Tibial nerve (tissue), 4 donors: ENCODE measurements at regions not wholly inside any gene's neighbourhood (a gene's known extent, or its start where the extent isn't known, plus 50 kb on each side); places are given as distances from the start of the nearest gene placed in this dataset.
A peak's percentile ranks its signal among the peaks of the same experiment; 100 is the strongest.

Experiments
- DNase-seq, 2 donors: peaks; one replicate each; pipeline ENCODE4 v3.0.0-alpha.2; 2019; ENCODE audit warnings: low spot score in 2 of 2
- H3K27ac ChIP-seq, 4 donors: fragments of 200-600 bp; sonication (generic) in 3 of 4; one replicate each; pipeline ENCODE4 v1.5.1; 2017 to 2019; ENCODE audit warnings: mild to moderate bottlenecking in 1 of 4
- H3K27me3 ChIP-seq, 2 donors: fragments of 200-600 bp; sonication (generic) in 1 of 2; one replicate each; pipeline versions ENCODE4 v1.5.1 to v1.6.0; 2017 to 2019
- H3K36me3 ChIP-seq, 3 donors: fragments of 200-600 bp; sonication (generic); one replicate each; pipeline ENCODE4 v1.5.1; 2018 to 2019
- H3K4me1 ChIP-seq, 4 donors: fragments of 200-600 bp; sonication (generic) in 3 of 4; one replicate each; pipeline ENCODE4 v1.5.1; 2017 to 2019
- H3K4me3 ChIP-seq, 4 donors: fragments of 200-600 bp; sonication (generic) in 3 of 4; one replicate each; pipeline ENCODE4 v1.5.1; 2017 to 2019; ENCODE audit warnings: mild to moderate bottlenecking in 1 of 4, moderate library complexity in 1 of 4
- H3K9me3 ChIP-seq, 4 donors: fragments of 200-600 bp; sonication (generic) in 3 of 4; one replicate each; pipeline ENCODE4 v1.5.1; 2017 to 2019
- EP300 ChIP-seq, 2 donors: sonication (generic); formaldehyde crosslinking; IDR thresholded peaks; one replicate each; pipeline ENCODE4 v1.6.1; 2017; ENCODE audit warnings: antibody characterized with exemption in 2 of 2, mild to moderate bottlenecking in 1 of 2
- POLR2A ChIP-seq, 2 donors: fragments of 450-650 bp; IDR thresholded peaks; one replicate each; pipeline ENCODE4 v1.6.1; 2017; ENCODE audit warnings: antibody characterized with exemption in 2 of 2, mild to moderate bottlenecking in 2 of 2, moderate library complexity in 2 of 2
- WGBS, 2 donors: methylation state at CpG; one replicate each; pipeline ENCODE4 v1.1.5; 2018; 5-methylcytosine and 5-hydroxymethylcytosine counted together
- TF ChIP-seq, protein P1 (sequence below), 5 experiments: fragments of 200-600 bp in 3 of 5; fragments of 450-650 bp in 2 of 5; sonication (generic) in 3 of 5; IDR thresholded peaks; one replicate each; pipeline ENCODE4 v1.5.1; 2016 to 2019; ENCODE audit warnings: antibody characterized with exemption in 5 of 5, mild to moderate bottlenecking in 3 of 5, moderate library complexity in 2 of 5

DNA sequence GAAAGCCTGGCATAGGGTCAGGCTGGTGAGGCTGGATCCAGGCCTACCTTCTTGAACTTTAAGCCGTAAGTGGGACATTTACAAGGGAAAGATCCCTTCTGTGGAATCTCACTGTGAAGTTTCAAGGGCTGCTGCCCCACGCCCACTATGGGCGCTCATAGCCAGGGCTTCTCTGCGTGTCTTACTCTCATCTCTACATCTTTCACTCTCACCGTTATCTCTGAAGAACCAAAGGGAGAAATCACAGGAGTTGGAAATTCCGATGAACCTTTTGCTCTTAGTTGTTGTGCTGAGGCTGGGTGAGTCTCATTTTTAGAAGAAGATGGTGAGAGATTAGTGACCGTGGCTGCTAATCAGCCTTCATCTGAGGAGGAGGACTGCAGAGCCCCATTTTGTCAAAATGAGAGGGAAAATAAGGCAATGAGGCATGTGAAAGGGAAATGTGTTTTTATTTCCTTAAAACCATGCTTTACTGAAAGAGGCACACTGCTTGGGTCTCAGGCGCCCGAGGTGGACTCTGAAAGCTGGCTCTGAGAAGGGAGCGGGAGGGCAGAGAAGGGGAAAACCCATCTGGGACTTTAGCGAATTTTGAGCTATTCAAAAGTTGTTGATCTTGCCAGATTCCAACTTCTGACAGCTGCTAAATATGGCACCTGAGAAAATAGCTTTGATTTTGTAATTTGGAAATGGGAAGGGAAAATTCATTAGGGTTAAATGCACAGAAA is 301.5 kb downstream of the CLIC5 start:
- Histone ChIP-seq H3K27me3 (no peaks in the 10 kb centered on the region), H3K4me1 (peaks cover 0 to 7% (median 0%) of the 10 kb centered on the region in 4 donors), H3K9me3 (no peaks in the 10 kb centered on the region), H3K27ac (peak overlapping the region in 2 of 4 donors; percentile 43 to 46), H3K36me3 (no peaks in the 10 kb centered on the region), H3K4me3 (no peak overlapping the region)
- no peak for DNase-seq
- WGBS, 2 donors, result 72% methylated on average over 11 of the region's 11 CpGs
- TF ChIP-seq, protein P1, sequence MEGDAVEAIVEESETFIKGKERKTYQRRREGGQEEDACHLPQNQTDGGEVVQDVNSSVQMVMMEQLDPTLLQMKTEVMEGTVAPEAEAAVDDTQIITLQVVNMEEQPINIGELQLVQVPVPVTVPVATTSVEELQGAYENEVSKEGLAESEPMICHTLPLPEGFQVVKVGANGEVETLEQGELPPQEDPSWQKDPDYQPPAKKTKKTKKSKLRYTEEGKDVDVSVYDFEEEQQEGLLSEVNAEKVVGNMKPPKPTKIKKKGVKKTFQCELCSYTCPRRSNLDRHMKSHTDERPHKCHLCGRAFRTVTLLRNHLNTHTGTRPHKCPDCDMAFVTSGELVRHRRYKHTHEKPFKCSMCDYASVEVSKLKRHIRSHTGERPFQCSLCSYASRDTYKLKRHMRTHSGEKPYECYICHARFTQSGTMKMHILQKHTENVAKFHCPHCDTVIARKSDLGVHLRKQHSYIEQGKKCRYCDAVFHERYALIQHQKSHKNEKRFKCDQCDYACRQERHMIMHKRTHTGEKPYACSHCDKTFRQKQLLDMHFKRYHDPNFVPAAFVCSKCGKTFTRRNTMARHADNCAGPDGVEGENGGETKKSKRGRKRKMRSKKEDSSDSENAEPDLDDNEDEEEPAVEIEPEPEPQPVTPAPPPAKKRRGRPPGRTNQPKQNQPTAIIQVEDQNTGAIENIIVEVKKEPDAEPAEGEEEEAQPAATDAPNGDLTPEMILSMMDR (IDR thresholded peaks at IDR 0.05), result no peak
- TF ChIP-seq POLR2A (IDR thresholded peaks at IDR 0.05) (no peak), EP300 (IDR thresholded peaks at IDR 0.05) (no peak)
